ENCODE measurements at regions not wholly inside any gene's neighbourhood (a gene's known extent, or its start where the extent isn't known, plus 50 kb on each side); places are given as distances from the start of the nearest gene placed in this dataset.

DNA sequence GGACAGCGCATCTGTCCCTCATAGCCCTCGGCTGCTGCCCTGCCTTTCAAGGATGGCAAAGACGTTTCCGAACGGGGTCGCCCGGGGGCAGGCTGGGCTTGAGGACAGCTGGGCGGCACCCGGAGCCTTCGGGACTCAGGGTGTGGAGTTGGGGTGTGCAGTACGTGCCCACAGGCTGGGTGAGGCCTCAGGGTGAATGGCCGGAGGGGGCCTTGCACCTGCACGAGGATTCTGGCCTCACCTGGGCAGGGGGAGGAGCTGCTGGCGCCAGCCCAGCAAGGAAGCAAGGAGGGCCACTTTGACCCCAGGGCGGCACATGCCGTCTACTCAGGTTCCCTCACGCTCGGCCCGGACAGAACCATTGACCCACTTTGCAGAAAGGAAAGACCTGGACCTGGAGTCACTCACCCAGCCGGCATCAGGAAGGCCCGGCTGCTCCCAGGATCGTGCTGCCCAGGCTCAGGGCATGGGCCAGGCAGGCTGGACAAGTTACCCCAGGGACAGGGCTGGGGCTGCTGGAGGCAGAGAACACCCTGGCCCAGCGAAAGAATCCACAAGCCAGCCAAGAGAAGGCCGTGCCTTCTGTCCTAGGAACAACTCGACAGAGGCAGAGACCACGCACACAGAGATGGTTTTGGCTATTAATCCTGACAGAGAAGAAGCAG is 65.1 kb upstream of the TTC34 start:
- DNase-seq: no peak

- DNase-seq: no peak
Measured at GRCh38 chr1:2867087-2867425, 65.6 kb upstream of the TTC34 start.

- no peak for DNase-seq
Measured at GRCh38 chr1:2867861-2868260, 66.4 kb upstream of the TTC34 start.

GRCh38 chr1:2868571-2869195 is 67.2 kb upstream of the TTC34 start:
- DNase-seq: no peak

DNA sequence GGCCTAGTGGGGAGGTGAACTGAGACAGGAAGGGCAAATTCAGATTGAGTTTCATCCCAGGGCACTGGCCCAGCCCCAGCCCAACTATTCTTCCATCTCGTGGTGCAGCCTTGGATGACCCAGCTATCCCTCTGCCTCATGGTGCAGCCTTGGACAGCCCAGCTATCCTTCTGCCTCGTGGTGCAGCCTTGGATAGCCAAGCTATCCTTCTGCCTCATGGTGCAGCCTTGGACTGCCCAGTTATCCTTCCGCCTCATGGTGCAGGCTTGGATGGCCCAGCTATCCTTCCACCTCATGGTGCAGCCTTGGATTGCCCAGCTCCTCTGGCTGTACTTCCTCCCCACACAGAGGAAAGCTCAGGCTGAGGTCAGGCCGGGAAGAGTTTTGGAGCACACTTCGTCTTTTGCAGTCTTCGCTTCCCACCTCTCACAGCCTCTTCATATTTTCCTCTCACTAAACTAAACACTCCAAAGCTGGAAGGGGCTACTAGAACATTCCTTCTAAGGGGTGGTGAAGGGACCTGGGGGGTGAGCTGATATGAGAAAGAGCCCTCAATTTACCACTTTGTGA is 69.8 kb upstream of the TTC34 start:
- DNase-seq: no peak

GRCh38 chr1:2874207-2874606 is 72.7 kb upstream of the TTC34 start:
- DNase-seq: no peak

DNA sequence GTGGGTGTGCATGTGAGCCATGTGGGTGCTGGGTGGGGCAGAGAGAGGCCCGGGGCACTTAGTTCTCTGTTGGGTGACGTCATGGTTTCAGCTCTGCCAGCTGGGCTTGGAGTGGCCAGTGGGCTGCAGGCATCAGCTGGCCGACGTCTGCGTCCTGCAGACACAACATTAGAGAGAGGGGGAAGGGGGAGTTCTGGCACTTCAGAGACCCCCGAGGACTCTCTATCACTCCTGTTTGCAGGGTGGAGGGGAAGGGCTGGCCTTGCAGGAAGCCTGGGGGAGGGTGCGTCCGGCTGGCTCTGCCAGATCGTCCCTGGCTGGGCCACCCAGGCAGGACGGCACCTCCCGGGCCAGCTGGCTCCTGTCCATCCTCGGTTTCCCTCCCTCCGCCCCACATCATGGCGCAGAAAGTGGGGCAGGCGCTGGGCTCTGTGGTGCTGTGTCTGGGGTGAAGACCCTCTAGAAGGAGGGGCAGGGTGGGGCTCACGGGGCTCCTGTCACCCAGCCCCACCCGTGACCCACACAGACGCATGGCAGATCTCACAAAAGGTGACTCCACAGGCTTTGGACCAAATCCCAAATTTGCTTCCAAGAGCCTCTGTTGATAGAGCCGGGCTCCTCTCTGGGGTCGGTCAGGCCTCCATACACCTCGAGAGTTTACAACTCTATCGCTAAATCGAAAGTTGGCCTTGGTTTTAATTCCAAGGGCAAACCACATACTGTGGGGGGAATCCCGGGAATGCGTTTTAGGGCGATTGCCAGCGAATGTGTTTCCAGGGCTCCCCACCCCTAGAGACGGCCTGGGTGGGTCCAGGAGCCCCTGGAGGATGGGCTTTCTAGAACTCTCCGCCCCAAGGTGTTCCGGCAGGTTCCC is 73.4 kb upstream of the TTC34 start:
- peak; percentile 36 for DNase-seq

GRCh38 chr1:2875707-2876561 is 74.4 kb upstream of the TTC34 start:
- DNase-seq: peak; percentile 76

- no peak for DNase-seq
Measured at GRCh38 chr1:2876846-2877245, 75.4 kb upstream of the TTC34 start.

GRCh38 chr1:2877391-2877790 is 75.9 kb upstream of the TTC34 start:
- DNase-seq: no peak

DNA sequence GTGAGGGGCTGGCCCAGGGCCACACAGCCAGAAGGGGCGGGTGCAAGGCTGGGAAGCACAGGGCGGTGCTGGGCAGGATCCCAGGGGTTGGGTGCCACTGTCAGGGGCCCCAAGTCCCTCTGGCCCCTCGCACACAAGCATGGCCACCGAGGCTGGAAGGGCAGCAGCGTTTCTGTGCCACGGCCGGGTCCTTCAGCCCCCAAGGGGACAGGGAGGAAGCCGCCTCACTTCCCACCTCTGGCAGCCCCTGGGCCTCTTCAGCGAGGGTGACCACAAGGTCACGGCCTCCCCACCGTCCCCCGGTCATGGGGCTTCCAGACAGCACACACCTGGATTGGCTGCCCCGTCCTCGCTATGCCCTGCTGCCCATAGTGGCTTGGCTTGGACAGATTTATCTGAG is 77.1 kb upstream of the TTC34 start:
- no peak for DNase-seq

DNA sequence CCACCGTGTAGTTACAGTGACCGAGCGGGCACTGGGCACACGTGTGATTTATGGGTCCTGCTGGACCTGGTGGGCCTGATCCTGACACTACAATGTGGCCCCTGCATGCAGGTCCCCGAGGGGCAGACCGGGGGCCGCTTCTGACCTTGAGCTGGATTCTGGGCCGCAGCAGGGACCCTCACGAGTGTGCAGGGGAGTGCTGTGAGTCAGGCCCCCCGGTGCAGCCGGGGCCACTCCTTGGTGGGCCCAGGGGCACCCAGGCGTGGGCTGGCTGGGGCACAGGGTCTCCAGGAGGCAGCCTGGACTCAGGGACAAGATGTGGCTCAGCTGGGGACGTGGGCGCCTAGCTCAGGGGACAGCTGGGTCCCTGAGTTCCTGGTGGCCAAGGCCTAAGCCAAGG is 77.5 kb upstream of the TTC34 start:
- DNase-seq: no peak

DNA sequence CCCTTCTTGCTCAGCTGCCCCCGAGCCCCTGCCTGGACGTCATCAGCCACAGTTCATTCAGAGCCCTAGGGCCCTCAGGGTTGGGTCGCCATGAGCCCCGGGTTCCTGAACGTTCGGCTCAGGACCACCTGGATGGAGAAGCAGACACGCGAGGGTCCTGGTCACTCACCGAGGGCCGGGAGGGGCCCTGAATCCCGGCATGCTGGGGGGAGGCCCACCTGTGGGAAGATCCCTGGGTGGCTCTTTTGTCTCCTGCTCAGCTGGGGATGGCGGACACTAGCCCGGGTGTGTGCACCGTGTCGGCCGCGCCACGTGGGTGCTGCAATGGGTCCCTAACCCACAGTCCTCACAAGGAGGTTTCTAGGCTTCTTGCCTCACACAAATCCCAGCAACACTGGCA is 78.1 kb upstream of the TTC34 start:
- DNase-seq: no peak

- no peak for DNase-seq
Measured at GRCh38 chr1:2880086-2880485, 78.6 kb upstream of the TTC34 start.

DNA sequence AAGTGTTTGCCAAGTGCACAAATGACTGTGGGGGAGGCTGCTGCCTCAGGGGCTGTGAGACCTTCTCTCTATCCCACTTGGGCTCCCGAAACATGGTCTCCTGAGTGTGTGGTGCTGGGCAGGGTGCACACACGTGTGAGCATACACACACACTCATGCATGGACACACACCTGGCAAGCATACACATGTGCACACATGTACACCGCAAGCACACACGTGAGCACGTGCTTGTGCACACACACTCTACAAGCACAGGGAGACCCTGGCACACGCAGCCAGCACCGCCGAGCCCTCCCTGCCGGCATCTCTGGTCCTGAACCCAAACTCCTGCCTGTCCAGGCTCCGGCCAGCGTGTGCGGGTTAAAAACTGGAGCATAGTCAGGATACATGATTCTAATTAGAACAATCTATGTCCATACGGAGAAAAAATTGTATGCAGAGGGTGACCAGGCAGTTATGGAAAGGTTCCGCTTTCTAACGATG is 79.4 kb upstream of the TTC34 start:
- no peak for DNase-seq

DNA sequence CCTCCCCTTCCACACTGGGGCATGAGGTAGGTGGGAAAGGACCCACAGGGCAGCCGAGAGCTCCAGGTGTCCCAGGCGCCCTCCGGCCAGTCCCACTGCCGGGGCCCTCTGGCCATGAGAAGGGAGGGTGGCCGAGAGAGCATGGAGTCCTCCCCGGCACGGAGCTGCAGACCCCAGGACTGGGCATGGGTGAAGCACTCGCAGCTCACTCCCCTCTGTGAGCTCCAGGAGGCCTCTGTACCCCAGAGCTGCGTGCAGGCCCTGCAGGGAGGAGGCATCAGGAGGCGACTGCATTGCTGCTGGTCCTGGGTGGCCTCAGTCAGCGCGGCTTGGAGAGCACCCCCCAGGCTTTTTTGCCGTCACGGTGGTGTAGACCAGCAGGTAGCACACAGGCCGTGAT is 80.1 kb upstream of the TTC34 start:
- DNase-seq: no peak

GRCh38 chr1:2882966-2883696 is 81.6 kb upstream of the TTC34 start:
- no peak for DNase-seq

DNA sequence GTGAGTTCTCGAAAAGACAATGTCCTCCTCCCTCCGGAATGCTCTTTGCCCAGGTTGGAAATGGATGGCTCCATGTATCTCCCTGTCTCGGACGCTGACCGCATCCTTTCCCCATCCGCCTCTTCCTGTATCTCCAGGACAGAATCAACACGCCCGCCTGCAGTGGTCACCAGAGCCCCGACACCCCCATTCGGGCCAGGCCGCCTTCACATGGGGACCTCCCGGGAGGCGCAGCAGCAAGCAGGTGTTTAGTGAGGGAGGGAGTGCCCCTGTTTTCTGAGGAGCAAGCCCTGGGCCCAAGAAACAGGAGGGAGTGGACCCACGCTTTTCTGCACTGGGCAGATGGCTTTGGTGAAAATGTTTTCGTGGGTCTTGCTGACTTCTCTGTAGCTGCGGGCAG is 83.5 kb upstream of the TTC34 start:
- DNase-seq: no peak

DNA sequence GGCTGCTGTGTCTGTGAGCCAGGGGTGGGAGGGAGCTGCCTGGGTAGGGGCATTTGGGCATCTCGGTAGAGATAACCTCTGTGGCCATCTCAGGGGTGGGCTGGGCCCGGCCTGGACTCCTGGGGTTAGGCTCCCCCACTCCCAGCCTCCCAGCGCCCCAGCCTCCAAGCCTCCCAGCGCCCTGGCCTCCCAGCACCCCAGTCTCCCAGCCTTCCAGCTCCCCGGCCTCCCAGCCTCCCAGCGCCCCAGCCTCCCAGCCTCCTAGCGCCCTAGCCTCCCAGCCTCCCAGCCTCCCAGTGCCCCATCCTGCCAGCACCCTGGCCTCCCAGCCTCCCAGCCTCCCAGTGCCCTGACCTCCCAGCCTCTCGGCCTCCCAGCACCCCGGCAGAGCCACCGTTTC is 85.1 kb upstream of the TTC34 start:
- DNase-seq: no peak

- DNase-seq: no peak
Measured at GRCh38 chr1:2887941-2888855, 86.7 kb upstream of the TTC34 start.

Data from femur (tissue), 1 donor.